WERI-Rb-1 (cell line): ENCODE measurements at regions not wholly inside any gene's neighbourhood (a gene's known extent, or its start where the extent isn't known, plus 50 kb on each side); places are given as distances from the start of the nearest gene placed in this dataset.

Source experiments
- DNase-seq: peaks from one replicate; pipeline ENCODE4 v3.0.0-alpha.2; 2020
- H3K27ac ChIP-seq: fragments of 250-450 bp; sonication (Bioruptor Pico); 2 replicates; pipeline ENCODE4 v1.5.1; 2020; ENCODE audit warnings: mild to moderate bottlenecking, moderate library complexity
- H3K27me3 ChIP-seq: fragments of 250-450 bp; sonication (Bioruptor Pico); 2 replicates; pipeline ENCODE4 v1.5.1; 2021; ENCODE audit warnings: mild to moderate bottlenecking, low read depth, moderate library complexity; ENCODE audit not compliant: insufficient read depth, severe bottlenecking
- H3K36me3 ChIP-seq: fragments of 250-450 bp; sonication (Bioruptor Pico); 2 replicates; pipeline ENCODE4 v1.5.1; 2020; ENCODE audit warnings: mild to moderate bottlenecking, moderate library complexity
- H3K4me3 ChIP-seq: 2 replicates; pipeline ENCODE4 v1.5.1; 2011; ENCODE audit warnings: low read depth, mild to moderate bottlenecking, control low read depth, low read length
- H3K9me3 ChIP-seq: fragments of 250-450 bp; sonication (Bioruptor Pico); 2 replicates; pipeline ENCODE4 v1.5.1; 2021; ENCODE audit warnings: mild to moderate bottlenecking, moderate library complexity; ENCODE audit not compliant: severe bottlenecking
- TF ChIP-seq, protein P1 (sequence below): IDR thresholded peaks from 2 replicates; pipeline ENCODE4 v1.5.1; 2011; ENCODE audit warnings: low read depth, mild to moderate bottlenecking, control low read depth, inconsistent platforms, low read length

GRCh38 chr12:76690921-76691700 lies 72.8 kb upstream of the ZDHHC17 start:
- TF ChIP-seq, protein P1, sequence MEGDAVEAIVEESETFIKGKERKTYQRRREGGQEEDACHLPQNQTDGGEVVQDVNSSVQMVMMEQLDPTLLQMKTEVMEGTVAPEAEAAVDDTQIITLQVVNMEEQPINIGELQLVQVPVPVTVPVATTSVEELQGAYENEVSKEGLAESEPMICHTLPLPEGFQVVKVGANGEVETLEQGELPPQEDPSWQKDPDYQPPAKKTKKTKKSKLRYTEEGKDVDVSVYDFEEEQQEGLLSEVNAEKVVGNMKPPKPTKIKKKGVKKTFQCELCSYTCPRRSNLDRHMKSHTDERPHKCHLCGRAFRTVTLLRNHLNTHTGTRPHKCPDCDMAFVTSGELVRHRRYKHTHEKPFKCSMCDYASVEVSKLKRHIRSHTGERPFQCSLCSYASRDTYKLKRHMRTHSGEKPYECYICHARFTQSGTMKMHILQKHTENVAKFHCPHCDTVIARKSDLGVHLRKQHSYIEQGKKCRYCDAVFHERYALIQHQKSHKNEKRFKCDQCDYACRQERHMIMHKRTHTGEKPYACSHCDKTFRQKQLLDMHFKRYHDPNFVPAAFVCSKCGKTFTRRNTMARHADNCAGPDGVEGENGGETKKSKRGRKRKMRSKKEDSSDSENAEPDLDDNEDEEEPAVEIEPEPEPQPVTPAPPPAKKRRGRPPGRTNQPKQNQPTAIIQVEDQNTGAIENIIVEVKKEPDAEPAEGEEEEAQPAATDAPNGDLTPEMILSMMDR: no peak
- Histone ChIP-seq H3K27ac (no peak overlapping the region), H3K9me3 (no peaks in the 10 kb centered on the region), H3K27me3 (no peaks in the 10 kb centered on the region), H3K4me3 (no peak overlapping the region), H3K36me3 (no peaks in the 10 kb centered on the region)
- DNase-seq: no peak

DNA sequence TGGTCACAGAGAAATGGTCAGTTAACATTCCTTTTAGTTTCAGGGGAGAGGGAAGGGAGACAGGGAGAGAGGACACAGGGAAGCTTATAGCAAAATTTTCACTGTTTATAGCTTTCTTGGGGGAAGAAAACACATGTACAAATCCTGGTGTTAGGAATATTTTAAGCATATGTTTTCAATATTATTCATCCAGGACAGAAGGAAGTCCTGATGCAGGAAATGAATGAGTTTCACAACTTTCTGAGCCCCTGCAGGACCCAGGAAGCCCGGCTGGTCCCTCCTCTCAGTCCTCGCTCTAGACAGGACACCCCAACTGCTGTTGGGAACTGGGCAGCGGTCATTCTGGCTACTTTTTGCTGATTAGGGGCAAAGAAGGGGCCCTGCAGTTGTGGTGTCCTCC lies 71.1 kb upstream of the ZDHHC17 start:
- no peak for DNase-seq
- Histone ChIP-seq H3K27ac (no peak overlapping the region), H3K27me3 (no peaks in the 10 kb centered on the region), H3K9me3 (no peaks in the 10 kb centered on the region), H3K36me3 (no peaks in the 10 kb centered on the region), H3K4me3 (no peak overlapping the region)
- TF ChIP-seq, protein P1: no peak

DNA sequence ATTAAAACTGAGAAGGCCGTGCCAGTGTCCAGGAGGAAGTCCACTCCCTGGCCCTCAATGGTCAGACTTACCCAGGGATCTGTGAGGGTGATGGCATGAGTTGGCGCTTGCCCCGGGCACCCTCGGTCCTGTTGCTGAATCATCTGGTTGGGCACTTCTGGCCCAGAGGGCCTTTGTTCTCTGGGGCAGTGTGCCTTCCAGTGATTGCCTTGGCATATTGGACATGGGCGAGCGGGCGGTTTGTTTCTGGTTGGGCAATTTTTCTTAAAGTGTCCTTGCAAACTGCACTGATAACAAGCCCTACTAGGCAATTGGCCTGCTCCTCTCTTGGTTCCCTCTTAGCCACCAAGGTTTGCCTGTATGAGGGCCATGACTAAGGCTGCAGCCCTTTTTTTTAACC lies 69.5 kb upstream of the ZDHHC17 start:
- TF ChIP-seq, protein P1: no peak
- H3K36me3 ChIP-seq: no peaks in the 10 kb centered on the region

DNA sequence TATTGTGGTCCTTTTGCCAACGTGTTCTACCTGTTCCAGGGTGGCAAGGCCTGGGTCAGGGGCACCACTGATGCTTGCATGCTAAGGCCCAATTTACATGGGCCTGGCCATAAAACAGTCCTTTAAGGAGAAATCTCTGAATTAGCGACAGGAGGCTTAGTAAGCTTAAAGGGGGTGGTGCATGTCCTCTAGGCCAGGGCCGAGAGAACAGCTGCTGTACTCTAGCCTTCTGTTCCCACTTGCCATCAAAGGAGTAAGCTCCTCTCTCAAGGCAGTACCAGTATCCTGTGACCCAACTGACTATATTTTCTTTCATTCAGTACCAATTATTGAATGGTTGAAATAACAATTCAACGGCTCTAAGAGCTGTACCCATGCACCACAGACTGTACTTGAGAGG lies 67.7 kb upstream of the ZDHHC17 start:
- Histone ChIP-seq H3K4me3 (peak overlapping the region; percentile 16), H3K27me3 (no peaks in the 10 kb centered on the region), H3K36me3 (no peaks in the 10 kb centered on the region), H3K9me3 (no peaks in the 10 kb centered on the region), H3K27ac (peak overlapping the region; percentile 76)
- DNase-seq: peak; percentile 73
- TF ChIP-seq, protein P1: no peak

More for the DNA sequence above, 69.5 kb upstream of the ZDHHC17 start:
- Histone ChIP-seq H3K4me3 (no peak overlapping the region), H3K27me3 (no peaks in the 10 kb centered on the region), H3K27ac (no peak overlapping the region), H3K9me3 (no peaks in the 10 kb centered on the region)
- no peak for DNase-seq

- TF ChIP-seq, protein P1: no peak
- no peaks in the 10 kb centered on the region for H3K36me3 ChIP-seq
- no peak for DNase-seq
- no peaks in the 10 kb centered on the region for H3K27me3 ChIP-seq
- no peaks in the 10 kb centered on the region for H3K9me3 ChIP-seq
- H3K27ac ChIP-seq: no peak overlapping the region
- no peak overlapping the region for H3K4me3 ChIP-seq
Observed at GRCh38 chr12:76697849-76698248, 66.1 kb upstream of the ZDHHC17 start.

DNA sequence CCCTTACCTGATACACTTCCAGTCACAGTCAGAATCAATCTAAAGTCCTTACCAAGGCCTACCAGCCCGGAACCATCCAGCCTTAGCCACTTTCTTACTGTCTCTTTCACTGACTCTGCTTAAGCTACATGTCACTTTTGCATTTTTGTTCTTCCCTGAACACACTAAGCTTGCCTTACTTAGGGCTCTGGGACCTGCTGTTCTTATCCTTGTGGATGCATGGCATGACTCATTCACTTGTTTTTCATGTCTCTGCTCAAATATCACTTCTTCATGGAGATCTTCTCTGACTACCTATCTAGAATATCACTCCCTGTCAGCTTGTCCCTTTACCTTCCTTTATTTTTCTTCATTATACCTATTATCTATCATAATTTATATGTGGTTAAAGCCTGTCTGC lies 65.6 kb upstream of the ZDHHC17 start:
- DNase-seq: no peak
- TF ChIP-seq, protein P1: no peak
- Histone ChIP-seq H3K4me3 (no peak overlapping the region), H3K36me3 (no peaks in the 10 kb centered on the region), H3K27ac (no peak overlapping the region; the same call in 1 of the 2 replicates), H3K9me3 (no peaks in the 10 kb centered on the region), H3K27me3 (no peaks in the 10 kb centered on the region)
